Activated CD4-positive, alpha-beta T cell treated with anti-CD3 and anti-CD28 coated beads for 36 hours (primary cell): ENCODE measurements at regions not wholly inside any gene's neighbourhood (a gene's known extent, or its start where the extent isn't known, plus 50 kb on each side); places are given as distances from the start of the nearest gene placed in this dataset.

Experiments used
- ATAC-seq: fragments of 200-7000 bp; cut with Tn5 transposase; one replicate; pipeline ENCODE4 v1.10.0; 2021; ENCODE audit warnings: mild to moderate bottlenecking, moderate library complexity
- CTCF ChIA-PET: fragments of 350-600 bp; sonication (Branson Sonifier 250); formaldehyde crosslinking; loops from one replicate; lab custom pipeline; 2021; ENCODE audit warnings: antibody characterized with exemption; lab: Charles Lee
- POLR2A ChIA-PET: fragments of 350-600 bp; sonication (Branson Sonifier 250); formaldehyde crosslinking; loops from one replicate; lab custom pipeline; 2021; ENCODE audit warnings: antibody characterized with exemption, inconsistent platforms; lab: Charles Lee
- DNase-seq: peaks from one replicate; pipeline ENCODE4 v3.0.0-alpha.2; 2020
- H3K27ac Mint-ChIP-seq: one replicate; pipeline ENCODE4 v1.8.0; 2021; ENCODE audit warnings: mixed read lengths
- H3K27me3 Mint-ChIP-seq: one replicate; pipeline ENCODE4 v1.8.0; 2021; ENCODE audit warnings: mixed read lengths
- H3K36me3 Mint-ChIP-seq: one replicate; pipeline ENCODE4 v1.8.0; 2021; ENCODE audit warnings: low read depth, mixed read lengths
- H3K4me1 Mint-ChIP-seq: one replicate; pipeline ENCODE4 v1.8.0; 2021; ENCODE audit warnings: mixed read lengths
- H3K4me3 Mint-ChIP-seq: one replicate; pipeline ENCODE4 v1.8.0; 2021; ENCODE audit warnings: mild to moderate bottlenecking, moderate library complexity, mixed read lengths
- H3K9me3 Mint-ChIP-seq: one replicate; pipeline ENCODE4 v1.8.0; 2021; ENCODE audit warnings: low read depth, mixed read lengths
- intact Hi-C, 2 experiments: fragments of 100-400 bp; cut with DNase I in 1 of 2; cut with micrococcal nuclease in 1 of 2; formaldehyde crosslinking; loops; one replicate each; pipeline versions ENCODE4 v1.14.2 to v1.15.1; 2022 to 2024; cut with DNase I, micrococcal nuclease

GRCh38 chr3:59644479-59645402, 594.9 kb upstream of the CFAP20DC start:
- no peak for DNase-seq
- Mint-ChIP-seq H3K27me3 (peaks cover 2% of the 10 kb centered on the region), H3K4me1 (no peaks in the 10 kb centered on the region), H3K9me3 (peaks cover 12% of the 10 kb centered on the region), H3K36me3 (peaks cover under 1% of the 10 kb centered on the region), H3K4me3 (no peak overlapping the region), H3K27ac (no peak overlapping the region)
- ChIA-PET POLR2A (no interaction called here), CTCF (interaction anchor here (0.6 kb wide), 1 partner anchor 584 kb away, joined by 4 read pairs; no protein-coding TSS in a partner anchor)
- ATAC-seq = no peak
- intact Hi-C loops = no loop called here

GRCh38 chr3:59641169-59641899, 591.5 kb upstream of the CFAP20DC start:
- Mint-ChIP-seq H3K4me3 (no peak overlapping the region), H3K36me3 (no peaks in the 10 kb centered on the region), H3K9me3 (no peaks in the 10 kb centered on the region), H3K4me1 (no peaks in the 10 kb centered on the region), H3K27me3 (peaks cover 2% of the 10 kb centered on the region), H3K27ac (no peak overlapping the region)
- ATAC-seq (no peak), DNase-seq (no peak)
- CTCF ChIA-PET = interaction anchor here (1.6 kb wide), 1 partner anchor 66 kb away, joined by 5 read pairs; no protein-coding TSS in a partner anchor
- POLR2A ChIA-PET = interaction anchor here (0.6 kb wide), 1 partner anchor 1914 kb away, joined by 4 read pairs; no protein-coding TSS in a partner anchor
- intact Hi-C loops = no loop called here

DNA sequence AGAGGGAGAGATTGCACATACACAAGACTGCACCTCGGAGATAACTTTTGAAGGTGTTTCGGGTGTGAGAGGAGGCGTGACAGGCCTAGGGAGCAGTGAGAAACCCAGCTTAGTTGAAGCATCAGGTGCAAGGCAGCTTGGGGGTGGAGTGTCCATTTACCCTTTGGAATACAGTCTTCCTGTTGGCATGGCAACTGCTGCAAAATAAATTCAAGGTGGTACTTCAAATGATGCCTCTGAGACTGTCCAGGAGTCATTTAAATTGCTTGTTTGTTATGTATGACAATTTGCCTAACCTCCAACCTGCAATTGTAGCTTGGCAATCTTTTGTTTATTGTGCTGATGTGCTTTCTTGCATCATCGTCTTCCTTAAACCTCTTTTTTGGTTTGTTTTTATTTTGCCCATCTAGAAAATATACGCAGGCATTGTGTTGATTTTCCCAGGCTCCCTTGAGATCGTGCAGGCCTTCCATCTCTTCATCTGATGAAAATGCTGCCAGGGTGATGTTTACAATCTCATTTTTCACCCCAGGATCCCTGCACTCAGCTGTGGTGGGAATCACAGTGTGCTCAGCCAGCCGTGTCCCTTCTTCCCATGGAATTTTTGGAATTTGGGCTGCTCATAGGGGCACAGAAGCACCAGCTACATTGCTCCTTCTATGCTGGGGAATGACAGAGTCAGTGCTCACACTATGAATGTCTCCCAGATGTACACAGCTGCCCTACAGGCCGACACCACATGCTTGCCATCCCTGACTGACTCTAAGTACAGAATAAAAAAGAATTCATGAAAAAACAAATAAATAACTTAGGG, 583.1 kb upstream of the CFAP20DC start:
- no peaks in the 10 kb centered on the region for H3K4me1 Mint-ChIP-seq
- ChIA-PET CTCF (no interaction called here), POLR2A (interaction anchor here (0.7 kb wide), 1 partner anchor 20 kb away, joined by 3 read pairs; no protein-coding TSS in a partner anchor)
- no peak overlapping the region for H3K27ac Mint-ChIP-seq
- no peaks in the 10 kb centered on the region for H3K36me3 Mint-ChIP-seq
- H3K9me3 Mint-ChIP-seq = no peaks in the 10 kb centered on the region
- no peaks in the 10 kb centered on the region for H3K27me3 Mint-ChIP-seq
- no peak for DNase-seq
- ATAC-seq = no peak
- intact Hi-C loops = no loop called here
- H3K4me3 Mint-ChIP-seq = no peak overlapping the region

DNA sequence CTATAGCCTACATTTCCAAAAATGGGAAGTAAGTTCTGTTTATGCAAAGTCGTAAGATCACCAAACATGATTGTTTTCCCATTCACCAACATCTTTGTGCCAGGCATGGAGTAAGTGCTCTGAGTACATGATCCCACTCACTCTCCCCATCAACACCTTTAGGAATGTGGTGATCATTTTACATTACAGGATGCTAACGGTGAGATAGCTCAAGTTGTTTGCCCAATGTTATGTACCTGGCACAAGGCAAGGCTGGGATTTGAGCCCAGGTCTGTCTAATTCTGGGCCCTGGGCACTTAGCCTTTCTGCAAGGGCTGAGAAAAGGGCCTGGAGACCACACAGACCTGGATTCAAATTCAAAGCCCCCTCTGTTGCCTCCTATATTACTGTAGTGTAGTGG, 581.7 kb upstream of the CFAP20DC start:
- no peak overlapping the region for H3K27ac Mint-ChIP-seq
- H3K4me3 Mint-ChIP-seq = no peak overlapping the region
- ATAC-seq (no peak), DNase-seq (no peak)
- H3K27me3 Mint-ChIP-seq = no peaks in the 10 kb centered on the region
- ChIA-PET CTCF (interaction anchor here (0.8 kb wide), 1 partner anchor 56 kb away, joined by 3 read pairs; no protein-coding TSS in a partner anchor), POLR2A (no interaction called here)
- H3K36me3 Mint-ChIP-seq = no peaks in the 10 kb centered on the region
- intact Hi-C loops = no loop called here
- H3K4me1 Mint-ChIP-seq = no peaks in the 10 kb centered on the region
- H3K9me3 Mint-ChIP-seq = no peaks in the 10 kb centered on the region

- ChIA-PET POLR2A (no interaction called here), CTCF (interaction anchor here (0.9 kb wide), 1 partner anchor 1738 kb away, joined by 4 read pairs; no protein-coding TSS in a partner anchor)
- H3K4me1 Mint-ChIP-seq = peaks cover 3% of the 10 kb centered on the region
- no peak for DNase-seq
- no peak overlapping the region for H3K27ac Mint-ChIP-seq
- intact Hi-C loops = no loop called here
- H3K4me3 Mint-ChIP-seq = no peak overlapping the region
- no peaks in the 10 kb centered on the region for H3K27me3 Mint-ChIP-seq
- H3K36me3 Mint-ChIP-seq = peaks cover 1% of the 10 kb centered on the region
- no peak for ATAC-seq
- H3K9me3 Mint-ChIP-seq = peaks cover 8% of the 10 kb centered on the region
Measured at GRCh38 chr3:59621037-59621436, 571.2 kb upstream of the CFAP20DC start.

- intact Hi-C loops = no loop called here
- H3K4me1 Mint-ChIP-seq = peaks cover 3% of the 10 kb centered on the region
- H3K4me3 Mint-ChIP-seq = no peak overlapping the region
- H3K36me3 Mint-ChIP-seq = peaks cover 1% of the 10 kb centered on the region
- DNase-seq = no peak
- H3K27ac Mint-ChIP-seq = no peak overlapping the region
- H3K9me3 Mint-ChIP-seq = peaks cover 8% of the 10 kb centered on the region
- CTCF ChIA-PET = interaction anchor here (0.9 kb wide), 1 partner anchor 1739 kb away, joined by 4 read pairs; no protein-coding TSS in a partner anchor
- POLR2A ChIA-PET = no interaction called here
- ATAC-seq = no peak
- no peaks in the 10 kb centered on the region for H3K27me3 Mint-ChIP-seq
Measured at GRCh38 chr3:59620325-59620724, 570.5 kb upstream of the CFAP20DC start.

- intact Hi-C loops = no loop called here
- no peaks in the 10 kb centered on the region for H3K4me1 Mint-ChIP-seq
- DNase-seq (no peak), ATAC-seq (no peak)
- H3K36me3 Mint-ChIP-seq = no peaks in the 10 kb centered on the region
- H3K4me3 Mint-ChIP-seq = no peak overlapping the region
- POLR2A ChIA-PET = no interaction called here
- peaks cover 7% of the 10 kb centered on the region for H3K9me3 Mint-ChIP-seq
- H3K27ac Mint-ChIP-seq = no peak overlapping the region
- no peaks in the 10 kb centered on the region for H3K27me3 Mint-ChIP-seq
- CTCF ChIA-PET = interaction anchor here (0.6 kb wide), 1 partner anchor 175 kb away, joined by 3 read pairs; no protein-coding TSS in a partner anchor
Measured at GRCh38 chr3:59612444-59612715, 562.6 kb upstream of the CFAP20DC start.

GRCh38 chr3:59611649-59612443, 562.0 kb upstream of the CFAP20DC start:
- no peak overlapping the region for H3K4me3 Mint-ChIP-seq
- ChIA-PET POLR2A (no interaction called here), CTCF (interaction anchor here (0.6 kb wide), 1 partner anchor 176 kb away, joined by 3 read pairs; no protein-coding TSS in a partner anchor)
- intact Hi-C loops = no loop called here
- H3K27ac Mint-ChIP-seq = no peak overlapping the region
- no peaks in the 10 kb centered on the region for H3K36me3 Mint-ChIP-seq
- ATAC-seq (no peak), DNase-seq (no peak)
- H3K9me3 Mint-ChIP-seq = peaks cover 7% of the 10 kb centered on the region
- no peaks in the 10 kb centered on the region for H3K27me3 Mint-ChIP-seq
- no peaks in the 10 kb centered on the region for H3K4me1 Mint-ChIP-seq

DNA sequence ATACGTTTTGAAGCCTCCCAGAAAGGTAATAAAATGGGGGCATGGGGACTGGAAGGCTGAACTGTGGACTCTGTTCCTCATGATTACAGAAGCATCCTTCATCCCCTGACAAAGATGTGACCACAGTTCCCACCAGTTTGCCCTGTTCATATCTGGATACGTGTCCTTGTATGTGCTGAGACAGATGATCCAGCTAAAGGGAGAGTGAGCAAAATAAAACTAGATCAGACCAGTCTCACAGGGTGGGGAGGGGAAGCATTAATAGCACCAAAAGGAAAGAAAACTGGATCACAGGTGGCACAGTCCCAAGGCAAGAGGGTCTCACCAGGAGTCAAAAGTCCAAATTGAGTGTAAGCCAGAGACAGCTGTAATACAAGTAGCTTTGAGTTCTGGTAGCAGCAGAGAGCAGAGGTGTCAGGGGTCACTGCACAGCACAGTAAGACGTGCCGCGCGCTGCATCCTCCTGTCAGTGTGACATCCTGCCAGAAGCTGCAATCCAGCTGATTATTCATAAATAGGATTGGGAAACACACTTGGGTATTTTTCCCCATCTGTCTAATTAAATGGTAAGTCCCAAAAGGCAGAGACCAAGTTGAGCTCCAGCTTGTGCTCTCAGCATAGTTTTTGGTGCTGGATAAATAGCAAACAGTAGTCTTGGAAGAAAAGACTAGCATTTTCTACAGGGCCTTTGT, 560.0 kb upstream of the CFAP20DC start:
- ChIA-PET CTCF (interaction anchor here (0.6 to 1.4 kb wide), 2 partner anchors 17 to 984 kb away, joined by 3 to 5 read pairs; no protein-coding TSS in a partner anchor), POLR2A (no interaction called here)
- peaks cover 2% of the 10 kb centered on the region for H3K9me3 Mint-ChIP-seq
- H3K36me3 Mint-ChIP-seq = no peaks in the 10 kb centered on the region
- H3K27ac Mint-ChIP-seq = no peak overlapping the region
- intact Hi-C loops = no loop called here
- H3K27me3 Mint-ChIP-seq = no peaks in the 10 kb centered on the region
- no peak for ATAC-seq
- DNase-seq = no peak
- no peaks in the 10 kb centered on the region for H3K4me1 Mint-ChIP-seq
- no peak overlapping the region for H3K4me3 Mint-ChIP-seq

DNA sequence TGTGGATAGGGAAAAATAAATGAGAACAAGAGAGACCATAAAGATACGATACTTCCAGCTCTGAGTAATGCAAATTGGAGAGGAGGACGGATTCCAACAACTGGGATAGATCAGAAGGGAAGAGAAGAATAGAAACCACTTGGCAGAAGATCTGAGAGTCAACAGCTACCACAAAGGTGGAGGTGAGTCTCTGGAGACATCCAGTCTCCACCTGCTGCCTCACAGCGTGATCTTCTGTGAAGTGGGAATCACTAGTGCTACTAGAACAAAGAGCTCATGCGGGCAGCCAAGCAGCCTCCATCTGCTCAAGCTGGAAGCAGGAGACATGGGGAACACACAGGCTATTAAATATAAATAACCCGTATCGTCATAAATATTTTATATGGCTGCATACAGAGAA, 558.5 kb upstream of the CFAP20DC start:
- ATAC-seq = no peak
- H3K4me1 Mint-ChIP-seq = no peaks in the 10 kb centered on the region
- no peaks in the 10 kb centered on the region for H3K27me3 Mint-ChIP-seq
- intact Hi-C loops = no loop called here
- DNase-seq = no peak
- no peaks in the 10 kb centered on the region for H3K36me3 Mint-ChIP-seq
- ChIA-PET CTCF (interaction anchor here (0.8 to 1.1 kb wide), 2 partner anchors 249 to 396 kb away, joined by 4 to 5 read pairs; no protein-coding TSS in a partner anchor), POLR2A (no interaction called here)
- H3K9me3 Mint-ChIP-seq = no peaks in the 10 kb centered on the region
- no peak overlapping the region for H3K4me3 Mint-ChIP-seq
- H3K27ac Mint-ChIP-seq = no peak overlapping the region
